ENCODE measurements at regions not wholly inside any gene's neighbourhood (a gene's known extent, or its start where the extent isn't known, plus 50 kb on each side); places are given as distances from the start of the nearest gene placed in this dataset.

- TF ChIP-seq, protein P1, sequence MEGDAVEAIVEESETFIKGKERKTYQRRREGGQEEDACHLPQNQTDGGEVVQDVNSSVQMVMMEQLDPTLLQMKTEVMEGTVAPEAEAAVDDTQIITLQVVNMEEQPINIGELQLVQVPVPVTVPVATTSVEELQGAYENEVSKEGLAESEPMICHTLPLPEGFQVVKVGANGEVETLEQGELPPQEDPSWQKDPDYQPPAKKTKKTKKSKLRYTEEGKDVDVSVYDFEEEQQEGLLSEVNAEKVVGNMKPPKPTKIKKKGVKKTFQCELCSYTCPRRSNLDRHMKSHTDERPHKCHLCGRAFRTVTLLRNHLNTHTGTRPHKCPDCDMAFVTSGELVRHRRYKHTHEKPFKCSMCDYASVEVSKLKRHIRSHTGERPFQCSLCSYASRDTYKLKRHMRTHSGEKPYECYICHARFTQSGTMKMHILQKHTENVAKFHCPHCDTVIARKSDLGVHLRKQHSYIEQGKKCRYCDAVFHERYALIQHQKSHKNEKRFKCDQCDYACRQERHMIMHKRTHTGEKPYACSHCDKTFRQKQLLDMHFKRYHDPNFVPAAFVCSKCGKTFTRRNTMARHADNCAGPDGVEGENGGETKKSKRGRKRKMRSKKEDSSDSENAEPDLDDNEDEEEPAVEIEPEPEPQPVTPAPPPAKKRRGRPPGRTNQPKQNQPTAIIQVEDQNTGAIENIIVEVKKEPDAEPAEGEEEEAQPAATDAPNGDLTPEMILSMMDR (conservative IDR thresholded peaks at IDR 0.05), result no peak
- TF ChIP-seq ZFX (IDR thresholded peaks at IDR 0.05), result no peak
Observed at GRCh38 chr7:28297801-28298459, 114.4 kb upstream of the CREB5 start.

All from C4-2B (cell line).